GM12873 (cell line): ENCODE measurements at regions not wholly inside any gene's neighbourhood (a gene's known extent, or its start where the extent isn't known, plus 50 kb on each side); places are given as distances from the start of the nearest gene placed in this dataset.

Experiments used
- CTCF ChIP-seq: IDR thresholded peaks from 2 replicates; pipeline ENCODE4 v1.5.1; 2012; ENCODE audit warnings: low read depth, mild to moderate bottlenecking, moderate library complexity, low read length, control low read depth; ENCODE audit not compliant: insufficient read depth; ENCODE audit errors: missing control alignments

GRCh38 chr6:92910646-92911045, 508.7 kb downstream of the EPHA7 start:
- no peak for TF ChIP-seq CTCF

- TF ChIP-seq CTCF = no peak
Observed at GRCh38 chr6:92906385-92906784, 513.0 kb downstream of the EPHA7 start.

GRCh38 chr6:92893741-92894140, 525.6 kb downstream of the EPHA7 start:
- no peak for TF ChIP-seq CTCF

GRCh38 chr6:92892626-92893170, 526.7 kb downstream of the EPHA7 start:
- TF ChIP-seq CTCF = no peak

GRCh38 chr6:92888316-92888715, 531.0 kb downstream of the EPHA7 start:
- no peak for TF ChIP-seq CTCF

- no peak for TF ChIP-seq CTCF
Observed at GRCh38 chr6:92887871-92888270, 531.5 kb downstream of the EPHA7 start.

- no peak for TF ChIP-seq CTCF
Observed at GRCh38 chr6:92879526-92879925, 539.8 kb downstream of the EPHA7 start.
